Anterior cingulate cortex (tissue), 58 donors: ENCODE measurements at regions not wholly inside any gene's neighbourhood (a gene's known extent, or its start where the extent isn't known, plus 50 kb on each side); places are given as distances from the start of the nearest gene placed in this dataset.
"Not testable (repeated sequence)": the region's sequence is repeated elsewhere in the genome, so short reads cannot be mapped to it uniquely, and the experiment has no call there.

Source experiments
- DNase-seq, 58 donors: peaks; one replicate each; lab custom pipeline; 2025; lab: John Stamatoyannopoulos, UW

DNA sequence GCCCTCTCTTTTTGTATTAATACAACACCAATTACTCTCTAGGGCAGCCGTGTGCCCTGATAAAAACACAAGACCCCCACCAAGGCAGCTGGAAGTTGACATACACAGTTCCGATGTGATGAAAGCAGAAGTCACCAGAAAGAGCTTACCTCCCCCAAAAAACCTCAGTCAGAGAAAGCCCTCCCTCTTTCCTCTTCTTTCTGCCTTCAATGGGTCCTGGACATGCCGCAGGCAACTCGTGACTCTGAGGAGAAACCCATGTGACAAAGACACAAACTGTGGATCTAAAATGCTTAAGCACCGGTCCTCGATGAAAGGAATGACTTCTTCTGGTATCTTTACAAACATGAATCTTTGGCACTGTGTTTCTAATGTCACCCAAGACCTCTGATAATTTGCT lies 117.7 kb upstream of the CCDC28A start:
- DNase-seq, result peak in 3 of 58 donors; percentile 4 to 13 (median 8)

DNA sequence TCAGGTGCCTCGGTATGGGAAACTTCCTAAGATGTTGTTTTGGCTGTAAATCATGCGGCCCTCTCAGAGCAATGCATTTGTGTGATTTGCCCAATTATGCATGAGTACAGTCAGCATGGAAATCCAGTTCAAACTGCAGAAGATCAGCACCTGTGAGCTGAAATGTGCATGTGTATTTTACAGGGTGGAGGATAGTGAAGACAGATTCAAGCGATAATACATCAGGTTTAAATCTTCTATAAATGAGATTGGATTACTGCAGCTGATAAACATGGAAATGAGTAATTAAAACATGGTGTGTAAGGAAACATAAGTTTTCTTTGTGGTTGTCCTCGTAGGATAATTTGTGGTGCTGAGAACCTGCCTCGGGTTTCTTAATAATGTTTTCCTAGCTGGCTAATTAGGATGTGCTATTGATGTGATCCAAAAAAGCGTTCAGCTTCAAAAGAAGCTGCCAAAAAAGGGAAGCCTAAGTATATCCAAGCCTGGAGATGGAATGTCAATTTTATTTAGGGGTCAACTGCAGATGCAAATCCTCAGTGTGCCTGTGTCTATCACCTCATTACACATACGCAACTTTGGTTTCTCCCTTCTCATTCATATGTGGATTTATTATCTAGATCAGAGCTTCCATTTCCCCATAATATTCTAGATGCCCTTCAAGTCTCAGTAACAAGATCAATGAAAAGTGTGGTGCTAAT lies 117.1 kb upstream of the CCDC28A start:
- peak in 1 of 58 donors; percentile 16 for DNase-seq

DNA sequence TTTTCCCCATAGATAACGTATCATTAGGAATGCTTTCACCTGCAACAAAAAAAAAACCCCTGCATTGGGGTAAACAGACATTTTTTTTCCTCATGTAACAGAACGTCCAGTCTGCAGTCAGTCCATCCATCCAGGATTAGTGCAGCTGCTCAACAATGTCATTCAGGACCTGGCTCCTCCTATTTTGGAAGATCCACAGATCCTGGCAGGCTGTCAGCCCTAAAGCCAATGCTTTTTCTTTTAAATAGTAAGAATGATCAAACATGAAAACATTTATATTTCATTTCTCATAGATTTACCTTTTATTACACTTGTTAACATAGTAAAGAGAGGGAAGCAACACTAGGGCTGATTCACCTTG lies 116.5 kb upstream of the CCDC28A start:
- DNase-seq, result peak in 1 of 58 donors; percentile 4

DNA sequence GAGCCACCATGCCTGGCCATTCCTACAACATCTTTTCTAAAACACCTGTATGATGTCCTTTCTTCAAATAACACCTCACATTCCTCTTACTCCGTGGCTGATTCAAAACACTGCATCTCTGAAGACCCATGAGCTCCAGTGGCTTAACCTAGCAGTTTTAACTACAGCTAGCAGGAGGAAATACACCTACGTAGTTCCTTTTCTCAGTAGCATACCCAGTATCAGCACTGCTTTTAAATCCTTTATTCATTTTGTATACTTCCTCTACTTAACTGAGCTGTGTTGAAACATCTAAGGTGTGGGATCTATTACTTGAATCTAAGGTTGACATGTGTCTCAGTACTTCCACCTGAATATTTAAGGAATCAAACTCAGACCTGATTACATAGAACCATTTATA lies 113.6 kb upstream of the CCDC28A start:
- DNase-seq, result no peak

DNA sequence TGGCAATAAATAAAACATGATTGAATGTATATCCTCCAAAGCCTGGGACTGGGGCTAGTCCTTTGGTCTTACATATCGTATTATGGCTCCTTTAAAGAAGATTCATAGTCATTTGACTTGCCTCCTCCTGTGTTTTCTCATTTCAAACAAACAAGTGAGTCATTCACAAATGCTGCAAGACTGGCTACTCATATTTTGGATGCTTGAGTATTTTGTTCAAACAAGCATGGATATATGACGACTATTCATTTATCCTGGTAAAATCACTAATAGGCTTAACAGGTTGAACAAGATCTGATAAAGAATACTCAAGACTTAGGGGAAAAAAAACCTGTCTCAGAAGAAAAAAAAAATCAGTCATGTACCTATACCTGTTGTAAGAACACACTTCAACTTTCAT lies 111.1 kb upstream of the CCDC28A start:
- no peak for DNase-seq

DNA sequence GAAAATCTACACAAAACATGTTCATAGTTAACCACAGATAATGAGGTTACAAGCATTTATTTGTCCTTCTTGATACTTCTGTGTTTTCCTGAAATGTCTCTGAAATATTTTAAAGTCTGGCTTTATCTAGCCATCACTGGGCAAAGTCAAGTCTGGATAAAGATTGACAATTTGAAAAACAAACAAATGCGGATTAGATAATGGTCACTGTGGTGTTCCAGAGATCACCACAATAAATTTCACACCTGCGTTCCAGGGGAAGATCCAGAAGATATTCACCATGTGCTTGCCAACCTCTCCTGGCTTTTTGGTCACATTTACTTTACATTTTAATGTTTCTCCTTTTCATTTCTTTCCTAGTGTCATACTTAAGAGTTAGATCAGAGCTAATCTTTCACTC lies 109.7 kb upstream of the CCDC28A start:
- no peak for DNase-seq

DNA sequence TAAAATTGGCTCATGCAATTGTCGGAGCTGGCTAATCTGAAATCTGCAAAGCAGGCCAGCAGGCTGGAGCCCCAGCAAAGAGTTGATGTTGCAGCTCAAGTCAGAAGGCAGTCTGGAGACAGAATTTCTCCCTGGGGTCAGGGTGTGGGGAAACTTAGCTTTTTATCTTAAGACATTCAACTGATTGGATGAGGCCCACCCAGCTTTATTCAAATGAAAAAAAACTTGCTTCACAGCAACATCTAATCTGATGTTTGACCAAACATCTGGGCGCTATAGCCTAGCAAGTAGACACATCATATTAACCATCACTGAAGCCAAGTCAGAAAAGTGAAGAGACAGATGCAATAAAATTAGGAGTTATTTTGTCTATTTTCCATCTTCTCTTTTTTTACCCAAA lies 108.8 kb upstream of the CCDC28A start:
- no peak for DNase-seq

DNA sequence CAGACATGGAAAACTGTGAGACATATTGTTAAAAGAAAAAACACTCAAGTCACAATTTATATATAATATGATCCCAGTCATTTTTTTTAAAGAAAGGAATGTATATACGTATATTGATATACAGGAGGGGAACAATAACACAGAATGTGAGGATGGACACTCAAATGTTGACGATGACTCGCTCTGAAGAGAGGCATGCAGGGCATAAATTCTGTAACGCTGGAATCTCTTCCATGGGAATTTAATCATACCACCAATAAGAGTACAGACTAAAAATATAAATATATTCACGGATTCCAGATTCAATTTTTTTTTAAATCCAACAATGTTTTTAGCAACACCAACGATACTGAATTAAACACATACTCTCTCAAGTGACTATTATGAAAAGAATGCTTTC lies 106.9 kb upstream of the CCDC28A start:
- DNase-seq, result no peak

DNA sequence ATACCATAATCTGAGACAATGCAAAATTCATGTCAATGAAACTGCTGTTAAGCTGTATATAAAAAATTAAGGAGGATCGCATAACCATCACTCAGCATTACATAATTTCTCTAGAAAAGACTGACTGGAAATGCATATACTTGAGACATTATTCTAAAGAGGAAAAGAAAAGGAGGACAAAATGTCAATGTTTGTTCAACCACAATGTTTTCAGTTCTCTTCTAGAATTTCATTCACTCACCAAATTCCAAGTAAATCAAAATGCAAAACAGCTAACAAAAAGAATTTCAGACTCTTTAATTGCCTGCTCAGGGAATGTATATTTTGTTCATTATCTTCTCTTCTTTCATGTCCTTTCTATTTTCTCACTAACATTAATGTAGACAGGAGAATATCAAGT lies 106.2 kb upstream of the CCDC28A start:
- DNase-seq, result no peak

DNA sequence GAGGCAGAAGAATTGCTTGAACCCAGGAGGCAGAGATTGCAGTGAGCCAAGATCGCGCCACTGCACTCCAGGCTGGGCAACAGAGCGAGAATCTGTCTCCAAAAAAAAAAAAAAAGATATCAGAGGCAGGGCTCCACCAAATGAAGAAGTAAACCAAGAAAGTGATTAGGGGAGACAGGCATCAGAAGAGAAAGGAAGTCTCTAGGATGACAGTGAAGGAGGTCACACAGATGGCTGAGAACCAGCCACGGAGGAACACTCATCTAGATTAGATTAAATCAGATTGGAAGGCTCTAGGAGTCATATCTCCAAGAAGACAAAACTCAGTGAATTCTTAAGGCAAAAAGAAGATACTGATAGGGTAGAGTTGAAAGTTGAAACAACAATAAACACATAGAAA lies 102.2 kb upstream of the CCDC28A start:
- no peak for DNase-seq

DNA sequence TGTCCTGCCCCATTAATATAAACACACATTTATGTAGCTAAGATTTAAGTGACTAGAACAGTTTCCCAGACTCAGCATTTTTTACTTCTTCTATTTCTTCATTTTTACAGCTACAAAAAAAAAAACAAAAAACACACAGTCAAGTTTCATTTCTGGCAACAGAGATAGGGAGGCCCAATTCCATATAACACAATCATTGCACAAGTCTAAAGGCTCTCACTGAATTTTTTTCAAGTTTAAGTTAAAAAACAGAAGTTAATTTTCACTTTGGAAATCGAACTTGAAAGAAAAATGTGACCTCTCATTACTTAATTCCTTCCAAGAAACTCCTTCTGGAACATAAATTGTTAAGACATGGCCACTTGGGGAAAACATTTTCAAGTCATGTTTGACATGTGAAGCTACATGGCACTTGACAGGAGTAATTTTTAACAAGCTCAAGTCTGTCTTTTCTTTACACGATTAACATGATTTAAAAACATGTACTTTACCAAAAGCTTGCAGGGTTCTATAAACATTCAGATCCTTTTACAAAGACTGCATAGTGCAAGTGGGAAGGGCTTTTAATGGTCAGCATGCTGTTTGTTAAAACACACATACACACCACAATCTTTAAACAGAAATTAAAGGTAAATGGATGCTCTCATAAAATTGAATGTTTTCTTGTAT lies 100.1 kb upstream of the CCDC28A start:
- no peak for DNase-seq

DNA sequence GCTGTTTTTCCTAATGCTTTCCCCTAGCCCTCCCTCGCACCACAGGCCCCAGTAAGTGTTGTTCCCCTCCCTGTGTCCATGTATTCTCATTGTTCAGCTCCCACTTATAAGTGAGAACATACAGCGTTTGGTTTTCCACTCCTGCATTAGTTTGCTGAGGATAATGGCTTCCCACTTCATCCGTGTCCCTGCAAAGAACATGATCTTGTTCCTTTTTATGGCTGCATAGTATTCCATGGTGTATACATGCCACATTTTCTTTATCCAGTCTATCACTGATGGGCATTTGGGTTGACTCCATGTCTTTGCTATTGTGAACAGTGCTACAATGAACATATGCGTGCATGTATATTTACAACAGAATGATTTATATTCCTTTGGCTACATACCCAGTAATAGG lies 99.1 kb upstream of the CCDC28A start:
- DNase-seq, result not testable (repeated sequence)

DNA sequence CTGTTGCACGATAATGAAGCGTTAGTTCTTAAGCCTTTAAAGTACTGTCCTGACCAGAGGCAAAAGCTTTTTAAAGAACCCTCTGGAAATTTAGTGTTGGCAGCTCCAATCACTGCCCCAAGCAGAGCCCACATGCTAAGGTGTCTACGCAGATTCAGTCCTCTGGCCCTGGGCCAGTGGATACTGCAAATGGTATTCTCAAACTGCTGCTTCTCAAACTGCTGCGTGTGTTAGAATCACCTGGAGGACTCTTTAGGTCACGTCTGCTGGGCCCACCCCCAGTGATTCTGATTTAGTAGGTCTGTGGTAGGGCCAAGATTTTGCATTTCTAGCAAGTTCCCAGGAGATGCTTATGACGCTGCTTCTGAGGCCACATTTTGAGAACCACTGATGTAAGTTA lies 96.0 kb upstream of the CCDC28A start:
- DNase-seq, result no peak

DNA sequence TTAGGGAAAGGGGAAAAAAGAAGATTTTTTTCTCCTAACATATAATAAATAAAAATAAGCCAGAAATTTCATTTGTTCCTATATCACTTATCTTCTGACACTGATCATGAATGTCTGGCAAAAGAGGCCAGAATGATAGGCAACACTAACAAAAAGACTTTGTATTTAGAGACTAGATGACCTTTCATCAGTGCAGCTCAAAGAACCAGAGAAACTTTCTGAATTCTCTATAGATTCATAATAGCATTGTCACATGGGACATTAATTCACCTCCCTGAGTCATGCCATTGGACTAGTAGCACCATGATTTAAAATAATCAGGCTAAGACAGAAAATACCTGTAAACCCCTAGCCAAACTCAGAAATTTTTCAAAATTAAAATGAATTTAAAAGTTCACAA lies 95.4 kb upstream of the CCDC28A start:
- no peak for DNase-seq

DNA sequence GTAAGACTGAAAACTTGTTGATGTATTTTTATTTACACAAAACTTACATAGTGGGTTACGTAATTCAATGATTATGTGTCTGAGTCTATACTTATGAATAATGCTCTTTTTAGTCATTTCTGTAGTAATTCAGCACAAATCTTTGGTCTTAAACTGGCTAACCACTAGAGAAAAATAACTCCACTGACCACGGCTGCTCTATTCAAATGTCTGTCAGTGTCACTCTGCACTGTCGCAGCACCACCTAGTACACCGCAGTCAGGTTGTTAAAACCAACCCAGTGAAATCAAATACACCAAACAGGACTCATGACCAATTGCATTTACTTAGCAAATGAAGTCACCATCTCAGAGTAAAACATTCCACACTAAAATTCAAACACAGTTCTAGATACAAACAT lies 93.5 kb upstream of the CCDC28A start:
- no peak for DNase-seq

DNA sequence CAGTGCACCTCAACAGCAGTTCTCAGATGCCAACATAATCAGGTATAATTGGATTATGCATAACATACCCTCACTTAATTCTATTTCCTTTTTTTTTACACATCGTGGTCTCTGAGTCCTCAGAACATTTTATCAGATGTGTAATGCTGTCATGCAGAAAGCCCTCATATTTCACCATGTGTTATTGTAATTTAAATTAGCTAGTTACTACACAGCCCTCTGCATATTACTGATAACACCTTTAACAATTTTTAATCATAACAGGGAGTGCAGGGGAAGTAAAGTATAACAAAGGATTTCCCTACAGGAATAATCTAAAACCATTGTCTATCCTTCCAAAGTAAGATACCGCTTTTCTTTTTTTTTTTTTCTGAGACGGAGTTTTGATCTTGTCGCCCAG lies 91.9 kb upstream of the CCDC28A start:
- DNase-seq, result no peak

DNA sequence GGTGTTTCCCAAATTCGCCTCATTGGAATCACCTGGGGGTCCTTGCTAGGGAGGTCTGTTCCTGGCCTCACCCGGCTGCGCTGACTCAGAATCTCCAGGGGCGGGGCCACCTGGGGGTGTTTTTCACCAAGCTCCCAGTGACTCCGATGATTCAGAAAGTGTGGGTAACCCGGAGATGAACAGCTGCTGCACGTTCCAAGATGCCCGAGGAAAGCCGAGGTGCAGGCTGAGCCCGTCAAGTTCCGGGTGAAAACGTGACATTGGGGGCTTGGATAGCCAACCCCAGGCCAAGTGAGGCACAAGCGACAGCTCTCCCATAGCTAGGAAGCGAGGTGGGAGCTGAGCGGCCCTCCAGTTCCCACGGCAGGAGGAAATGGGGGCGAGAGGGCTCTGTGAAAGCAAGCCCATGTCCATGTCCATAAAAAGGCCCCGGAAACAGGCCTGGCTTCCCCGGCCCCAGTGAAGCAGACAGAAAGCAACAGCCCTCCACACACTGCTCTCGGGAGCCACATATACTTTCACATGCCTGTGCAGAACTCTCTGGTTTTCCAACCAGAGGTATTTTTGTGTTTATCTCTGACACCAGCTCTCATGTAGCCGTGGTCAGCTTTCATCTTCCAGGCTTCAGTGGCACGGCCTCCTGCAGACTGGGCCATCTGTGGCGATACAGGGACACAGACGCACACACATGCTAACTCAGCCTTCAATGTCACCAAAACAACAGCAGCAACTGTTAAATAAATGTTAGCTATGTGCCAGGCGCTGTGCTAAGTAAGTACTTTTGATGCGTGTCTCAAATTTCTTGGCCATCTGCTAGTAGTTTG lies 90.7 kb upstream of the CCDC28A start:
- peak in 2 of 58 donors; percentile 4 to 7 for DNase-seq

DNA sequence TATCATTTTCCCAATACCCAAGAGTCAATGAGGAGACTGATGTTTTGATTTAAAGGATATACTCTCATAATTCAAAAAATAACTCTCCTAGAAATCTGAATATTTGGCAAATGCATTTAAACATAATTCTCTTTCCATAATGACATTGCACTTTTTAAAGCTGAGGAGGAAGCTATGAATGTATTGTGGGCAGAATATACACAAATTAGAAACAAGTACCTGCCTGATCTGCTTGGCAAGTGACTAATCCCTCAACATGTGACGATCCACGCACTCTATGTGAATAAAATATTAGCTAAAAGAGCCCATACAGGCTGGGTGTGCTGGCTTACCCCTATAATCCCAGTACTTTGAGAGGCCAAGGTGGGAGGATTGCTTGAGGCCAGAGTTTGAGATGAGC lies 88.3 kb upstream of the CCDC28A start:
- DNase-seq, result no peak

DNA sequence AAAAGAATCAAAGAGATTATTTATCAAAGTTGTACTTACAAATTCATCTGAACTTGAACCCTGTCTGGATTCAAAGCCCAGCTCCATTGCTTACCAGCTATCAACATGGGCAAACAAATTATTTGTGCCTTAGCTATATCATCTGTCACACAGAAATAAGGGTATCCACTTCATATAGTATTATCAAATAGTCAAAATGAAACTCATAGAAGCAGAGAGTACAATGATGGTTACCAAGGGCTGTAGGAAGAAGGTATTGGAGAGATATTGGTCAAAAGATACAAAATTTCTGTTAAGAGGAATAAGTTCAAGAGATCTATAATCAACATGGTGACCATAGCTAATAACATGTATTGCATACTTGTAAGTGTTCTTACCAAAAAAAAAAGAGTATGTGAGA lies 87.8 kb upstream of the CCDC28A start:
- no peak for DNase-seq

DNA sequence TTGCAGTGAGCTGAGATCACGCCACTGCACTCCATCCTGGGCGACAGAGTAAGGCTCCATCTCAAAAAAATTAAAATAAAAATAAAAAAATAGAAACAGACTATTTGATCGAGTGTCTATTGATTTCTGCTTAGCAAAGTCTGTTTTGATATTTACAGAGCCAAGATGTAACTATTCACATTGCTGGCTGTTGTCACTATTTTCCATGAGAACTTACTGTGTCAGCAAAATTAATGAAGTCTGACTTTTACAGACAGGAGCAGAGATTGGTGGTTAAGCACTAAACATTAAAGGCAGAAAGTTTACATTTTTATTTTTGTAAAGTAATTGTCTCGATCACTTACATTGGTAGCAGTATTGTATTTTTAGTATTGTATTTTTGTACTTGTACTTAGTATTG lies 85.0 kb upstream of the CCDC28A start:
- no peak for DNase-seq

DNA sequence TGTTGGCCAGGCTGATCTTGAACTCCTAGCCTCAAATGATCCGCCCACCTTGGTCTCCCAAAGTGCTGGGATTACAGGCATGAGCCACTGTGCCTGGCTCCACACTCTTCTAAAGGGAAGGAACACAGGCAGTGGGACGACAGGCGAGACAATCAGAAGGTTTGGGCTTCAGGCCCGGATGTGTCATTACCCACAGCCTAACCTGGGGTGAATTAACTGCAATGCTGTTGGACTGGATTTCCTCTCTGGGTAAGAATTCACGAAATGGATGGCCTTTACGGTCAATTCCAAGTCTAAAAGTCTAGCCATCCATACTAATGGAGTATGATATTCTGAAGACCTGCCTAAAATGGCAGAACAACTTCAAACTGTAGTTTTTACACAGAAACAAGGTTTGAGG lies 83.7 kb upstream of the CCDC28A start:
- peak in 3 of 58 donors; percentile 1 to 19 (median 5) for DNase-seq
